GM19351 (cell line): ENCODE measurements at regions not wholly inside any gene's neighbourhood (a gene's known extent, or its start where the extent isn't known, plus 50 kb on each side); places are given as distances from the start of the nearest gene placed in this dataset.

ENCODE experiments used
- ATAC-seq: cut with Tn5 transposase; IDR thresholded peaks from one replicate; pipeline ENCODE4 v1.9.1; 2021; ENCODE audit warnings: mild to moderate bottlenecking, moderate library complexity; ENCODE audit not compliant: unreplicated experiment

GRCh38 chr12:47312808-47313426 is 233.2 kb upstream of the AMIGO2 start:
- ATAC-seq = peak; percentile 89

- ATAC-seq = no peak
Measured at GRCh38 chr12:47312147-47312546, 232.4 kb upstream of the AMIGO2 start.

- no peak for ATAC-seq
Measured at GRCh38 chr12:47311568-47311967, 231.8 kb upstream of the AMIGO2 start.

- no peak for ATAC-seq
Measured at GRCh38 chr12:47311010-47311409, 231.3 kb upstream of the AMIGO2 start.

- no peak for ATAC-seq
Measured at GRCh38 chr12:47308672-47309071, 228.9 kb upstream of the AMIGO2 start.

GRCh38 chr12:47307680-47308399 is 228.1 kb upstream of the AMIGO2 start:
- peak; percentile 72 for ATAC-seq

GRCh38 chr12:47306773-47307679 is 227.3 kb upstream of the AMIGO2 start:
- peak; percentile 16 for ATAC-seq

GRCh38 chr12:47306130-47306529 is 226.4 kb upstream of the AMIGO2 start:
- ATAC-seq = no peak

- ATAC-seq = no peak
Measured at GRCh38 chr12:47305464-47305863, 225.7 kb upstream of the AMIGO2 start.

- no peak for ATAC-seq
Measured at GRCh38 chr12:47303995-47304560, 224.3 kb upstream of the AMIGO2 start.

GRCh38 chr12:47303207-47303606 is 223.4 kb upstream of the AMIGO2 start:
- ATAC-seq = no peak

- peak; percentile 89 for ATAC-seq
Measured at GRCh38 chr12:47302111-47302671, 222.4 kb upstream of the AMIGO2 start.

GRCh38 chr12:47299586-47299985 is 219.8 kb upstream of the AMIGO2 start:
- no peak for ATAC-seq

- ATAC-seq = no peak
Measured at GRCh38 chr12:47297993-47298392, 218.2 kb upstream of the AMIGO2 start.

GRCh38 chr12:47296828-47297227 is 217.1 kb upstream of the AMIGO2 start:
- ATAC-seq = no peak

- ATAC-seq = no peak
Measured at GRCh38 chr12:47293406-47293805, 213.6 kb upstream of the AMIGO2 start.

- no peak for ATAC-seq
Measured at GRCh38 chr12:47286676-47287075, 206.9 kb upstream of the AMIGO2 start.
